HG03025 (cell line): ENCODE measurements at regions not wholly inside any gene's neighbourhood (a gene's known extent, or its start where the extent isn't known, plus 50 kb on each side); places are given as distances from the start of the nearest gene placed in this dataset.

Experiments
- ATAC-seq: cut with Tn5 transposase; IDR thresholded peaks from one replicate; pipeline ENCODE4 v1.9.1; 2021; ENCODE audit warnings: mild to moderate bottlenecking, moderate library complexity; ENCODE audit not compliant: unreplicated experiment, low FRiP score

DNA sequence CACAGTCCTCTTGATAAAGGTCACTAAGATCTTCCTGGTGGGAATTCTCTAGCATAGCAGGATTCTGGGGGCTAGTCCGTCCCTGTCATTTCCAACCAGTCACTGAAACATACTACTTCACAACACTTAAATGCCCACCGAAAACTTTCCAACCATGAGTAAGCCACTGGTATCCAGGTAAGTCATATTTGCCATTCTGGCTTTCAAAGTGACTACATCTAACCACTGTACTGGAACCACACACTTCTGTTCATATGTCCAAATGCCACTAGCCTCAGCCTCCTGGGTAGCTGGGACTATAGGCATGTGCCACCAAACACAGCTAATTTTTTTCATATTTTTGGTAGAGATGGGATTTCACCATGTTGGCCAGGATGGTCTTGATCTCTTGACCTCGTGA is 64.3 kb upstream of the VANGL1 start:
- ATAC-seq = no peak

DNA sequence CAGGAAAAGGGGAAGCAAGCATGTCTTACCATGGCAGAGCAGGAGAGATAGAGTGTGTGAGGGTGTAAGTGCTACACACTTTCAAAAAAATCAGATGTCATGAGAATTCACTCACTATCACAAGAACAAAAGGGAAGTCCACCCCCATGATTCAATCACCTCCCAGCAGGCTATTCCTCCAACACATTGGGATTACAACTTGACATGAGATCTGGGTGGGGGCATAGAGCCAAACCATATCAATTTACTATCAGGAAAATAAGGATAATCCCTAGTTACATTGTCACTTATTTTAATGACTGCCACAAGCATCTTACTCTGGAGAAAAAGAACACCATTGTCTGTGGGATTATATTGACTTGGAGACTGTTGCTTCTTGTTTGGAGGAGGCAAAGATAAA is 66.1 kb upstream of the VANGL1 start:
- no peak for ATAC-seq

DNA sequence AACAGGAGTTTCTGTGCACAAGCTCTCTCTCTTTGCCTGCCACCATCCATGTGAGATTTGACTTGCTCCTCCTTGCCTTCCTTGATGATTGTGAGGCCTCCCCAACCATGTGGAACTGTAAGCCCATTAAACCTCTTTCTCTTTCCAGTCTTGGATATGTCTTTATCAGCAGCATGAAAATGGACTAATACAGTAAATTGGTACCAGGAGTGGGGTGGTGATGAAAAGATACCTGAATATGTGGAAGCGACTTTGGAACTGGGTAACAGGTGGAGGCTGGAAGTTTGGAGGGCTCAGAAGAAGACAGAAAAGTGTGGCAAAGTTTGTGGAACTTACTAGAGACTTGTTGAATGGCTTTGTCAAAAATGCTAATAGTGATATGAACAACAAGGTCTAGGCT is 69.1 kb upstream of the VANGL1 start:
- ATAC-seq = no peak

DNA sequence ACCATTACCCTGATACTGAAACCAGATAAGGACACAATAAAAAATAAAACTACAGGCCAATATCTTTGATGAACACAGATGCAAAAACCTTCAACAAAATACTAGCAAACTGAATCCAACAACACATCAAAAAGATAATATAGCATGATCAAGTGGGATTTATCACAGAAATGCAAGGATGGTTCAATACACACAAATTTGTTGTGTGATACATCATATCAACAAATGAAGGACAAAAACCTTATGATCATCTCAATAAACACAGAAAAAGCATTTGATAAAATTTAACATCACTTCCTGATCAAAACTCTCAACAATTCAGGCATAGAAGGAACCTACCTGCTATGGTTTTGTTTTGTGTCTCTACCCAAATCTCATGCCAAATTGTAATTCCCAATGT is 74.3 kb upstream of the VANGL1 start:
- no peak for ATAC-seq

DNA sequence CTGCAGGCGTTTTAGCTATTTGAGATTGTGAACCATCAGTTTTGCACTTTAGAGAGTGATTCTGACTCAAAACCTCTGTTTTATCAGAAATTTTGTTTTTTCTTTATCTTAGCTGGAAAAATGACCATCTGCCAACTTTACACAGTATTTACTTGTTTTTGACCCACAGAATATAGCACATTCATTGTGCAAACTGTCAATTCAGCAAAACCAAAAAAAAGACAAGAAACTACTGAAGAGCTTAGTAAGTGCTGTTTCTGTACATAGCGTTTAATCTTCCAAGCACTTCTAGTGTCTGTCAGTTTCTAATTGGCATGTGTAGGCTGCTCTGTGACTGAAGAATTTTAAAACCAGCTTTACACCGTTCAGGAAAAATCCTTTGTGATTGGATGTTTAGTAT is 76.0 kb upstream of the VANGL1 start:
- no peak for ATAC-seq

DNA sequence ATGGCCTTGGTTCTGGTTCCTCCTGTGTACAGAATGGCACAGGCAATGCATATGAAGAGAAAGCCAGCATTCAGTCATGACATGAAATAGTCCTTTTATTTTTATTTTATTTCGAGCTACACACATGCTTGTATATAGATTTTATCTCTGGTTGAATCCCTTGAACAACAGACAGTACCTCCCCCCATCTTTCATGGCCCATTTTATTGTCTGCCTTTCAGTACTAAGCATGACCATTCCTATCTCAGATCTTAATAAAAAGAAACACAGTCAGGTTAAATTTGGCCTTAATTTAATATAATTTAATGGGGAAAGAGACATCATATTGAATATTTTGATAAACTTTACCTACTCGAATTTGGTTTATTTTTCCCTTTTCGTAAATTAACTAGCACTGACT is 76.4 kb upstream of the VANGL1 start:
- ATAC-seq = no peak

DNA sequence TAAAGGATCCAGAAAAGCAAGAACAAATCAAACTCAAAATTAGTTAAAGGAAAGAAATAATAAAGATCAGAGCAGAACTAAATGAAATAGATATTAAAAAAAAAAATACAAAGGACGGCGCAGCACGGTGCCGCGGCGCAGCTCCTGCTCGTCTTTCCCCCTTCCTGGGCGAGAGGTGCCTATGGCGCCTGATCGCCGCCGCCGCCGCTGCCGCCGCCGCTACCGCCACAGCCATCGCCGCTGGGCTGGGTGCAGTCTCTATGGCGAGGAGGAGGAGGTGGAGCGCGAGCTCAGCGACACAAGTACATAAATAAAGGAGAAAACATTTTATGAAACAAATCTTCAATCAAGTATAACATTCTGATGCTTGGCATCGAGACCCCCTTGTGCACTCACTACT is 77.6 kb upstream of the VANGL1 start:
- ATAC-seq = no peak

DNA sequence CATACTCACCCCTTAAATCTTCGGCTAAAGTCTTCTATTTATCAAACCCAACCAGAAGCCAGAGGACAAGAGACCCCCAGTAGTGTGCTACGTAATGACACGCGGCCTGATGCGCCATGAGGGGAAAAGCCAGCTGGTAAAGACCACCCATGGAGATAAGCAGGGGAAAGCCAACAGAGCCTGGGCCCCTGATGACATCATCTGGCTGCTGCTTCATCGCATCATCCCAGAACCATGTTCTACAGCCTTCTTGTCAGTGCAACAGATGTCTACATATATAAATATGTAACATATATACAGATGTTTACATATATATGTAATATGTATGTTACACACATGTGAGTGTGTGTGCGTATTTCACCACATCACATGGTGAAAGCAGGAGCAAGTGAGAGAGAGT is 81.7 kb upstream of the VANGL1 start:
- ATAC-seq = no peak

DNA sequence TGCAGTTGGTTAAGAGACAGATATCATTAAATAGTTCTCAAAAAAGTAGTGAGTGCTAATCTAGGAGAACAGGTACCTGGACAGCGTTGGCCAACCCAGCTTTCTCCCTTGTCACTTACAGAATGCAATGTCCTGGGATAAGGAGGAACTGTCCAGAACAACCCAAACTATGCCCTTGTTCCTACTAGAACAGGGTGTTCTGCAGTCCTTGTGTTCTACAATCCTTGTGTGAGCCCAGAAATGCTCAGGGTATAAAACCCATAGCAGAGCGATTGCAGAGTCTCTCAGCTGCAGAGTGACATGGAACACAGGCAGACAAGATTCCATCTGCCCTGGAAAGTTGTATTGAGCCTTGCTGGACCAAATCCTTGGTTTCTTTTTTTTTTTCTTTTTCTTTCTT is 83.5 kb upstream of the VANGL1 start:
- ATAC-seq = no peak

DNA sequence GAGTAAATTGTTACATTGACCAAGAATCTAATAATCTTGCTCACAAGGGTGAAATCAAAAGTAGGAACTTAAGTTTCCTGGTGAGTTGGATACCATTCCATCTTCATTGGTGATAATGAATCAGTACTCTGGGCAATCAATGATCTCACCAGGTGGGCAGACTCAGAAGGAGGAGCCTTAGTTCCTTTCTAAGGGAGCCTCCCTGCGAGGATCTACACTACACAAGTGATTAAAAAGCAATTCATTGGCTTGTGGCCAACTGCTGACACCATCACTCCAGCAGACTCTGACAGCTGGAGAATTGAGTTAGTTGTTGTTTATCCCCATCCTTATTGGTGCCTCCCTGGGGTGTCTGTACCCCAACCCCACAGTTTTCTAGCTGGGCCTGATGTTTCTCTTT is 84.1 kb upstream of the VANGL1 start:
- ATAC-seq = no peak

DNA sequence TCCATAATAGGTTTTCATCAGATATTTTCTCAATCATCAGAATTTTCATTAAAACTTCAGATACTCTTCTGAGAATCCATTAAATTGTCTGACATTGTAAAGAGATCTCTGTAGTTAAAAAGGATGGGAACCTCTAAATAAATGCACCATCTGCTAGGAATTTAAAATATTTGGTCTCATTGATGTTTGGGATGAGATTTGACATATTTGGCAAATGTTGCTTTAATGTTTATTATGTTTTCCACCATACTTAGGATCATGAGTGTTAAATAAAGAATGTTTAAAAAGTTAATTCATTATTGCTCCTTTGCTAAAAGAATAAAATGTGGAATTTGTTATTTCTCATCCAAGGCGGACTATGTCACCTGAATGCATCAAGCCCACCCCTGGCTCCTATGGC is 85.5 kb upstream of the VANGL1 start:
- ATAC-seq = no peak

DNA sequence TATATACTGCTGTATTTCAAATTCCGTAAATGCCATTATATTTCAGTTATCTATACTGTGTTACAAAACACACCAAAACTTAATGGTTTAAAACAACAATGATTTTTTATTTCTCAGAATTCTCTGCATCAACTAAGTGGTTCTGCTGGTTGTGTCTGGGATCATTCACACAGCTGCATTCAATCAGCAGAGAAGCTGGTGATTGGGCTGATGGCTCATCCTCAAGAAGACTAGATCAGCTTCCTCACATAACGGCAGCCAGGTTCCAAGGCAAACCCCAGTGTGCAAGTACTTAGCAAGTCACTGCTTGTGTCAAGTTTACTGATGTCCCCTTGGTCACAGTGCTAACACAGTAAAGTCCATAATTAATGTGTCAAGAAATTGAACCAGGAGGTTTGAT is 86.3 kb upstream of the VANGL1 start:
- no peak for ATAC-seq

DNA sequence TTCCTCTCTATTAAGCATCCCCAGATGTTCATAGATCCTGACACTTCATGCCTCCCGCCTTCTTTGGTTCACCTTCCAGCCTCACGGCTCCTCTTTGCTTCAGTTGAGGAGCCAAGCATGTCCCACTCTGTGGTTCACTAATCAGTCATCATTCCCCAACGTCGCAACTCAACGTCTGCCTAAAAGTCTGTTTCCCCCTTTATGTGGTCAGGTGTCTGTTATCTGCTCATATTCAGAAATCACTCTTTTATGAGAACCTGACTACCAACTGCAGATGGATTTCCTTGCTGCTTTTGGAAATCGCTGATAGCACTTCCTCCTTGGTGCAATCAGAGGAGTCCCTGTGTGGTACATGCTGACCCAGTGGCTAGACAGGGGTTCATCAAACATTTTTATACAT is 94.1 kb upstream of the VANGL1 start:
- ATAC-seq = no peak

DNA sequence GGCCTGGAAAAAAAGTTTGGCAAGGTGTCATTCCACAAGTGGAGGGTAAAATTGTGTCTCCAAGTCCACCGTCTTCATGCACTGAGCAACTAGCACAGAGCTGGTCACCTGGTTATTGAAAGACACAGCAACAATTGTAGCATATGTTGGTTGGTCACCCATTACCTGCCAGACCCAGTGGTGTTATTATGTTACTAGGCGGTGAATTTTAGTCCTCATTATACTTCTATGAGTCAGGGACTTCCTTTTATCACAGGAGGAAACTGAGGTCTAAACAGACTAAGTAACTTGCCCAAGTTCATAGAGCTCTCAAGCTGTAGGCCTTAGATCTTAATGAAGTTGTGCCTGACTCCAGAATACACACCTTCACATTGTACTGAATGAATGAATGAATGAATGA is 94.9 kb upstream of the VANGL1 start:
- ATAC-seq = no peak

DNA sequence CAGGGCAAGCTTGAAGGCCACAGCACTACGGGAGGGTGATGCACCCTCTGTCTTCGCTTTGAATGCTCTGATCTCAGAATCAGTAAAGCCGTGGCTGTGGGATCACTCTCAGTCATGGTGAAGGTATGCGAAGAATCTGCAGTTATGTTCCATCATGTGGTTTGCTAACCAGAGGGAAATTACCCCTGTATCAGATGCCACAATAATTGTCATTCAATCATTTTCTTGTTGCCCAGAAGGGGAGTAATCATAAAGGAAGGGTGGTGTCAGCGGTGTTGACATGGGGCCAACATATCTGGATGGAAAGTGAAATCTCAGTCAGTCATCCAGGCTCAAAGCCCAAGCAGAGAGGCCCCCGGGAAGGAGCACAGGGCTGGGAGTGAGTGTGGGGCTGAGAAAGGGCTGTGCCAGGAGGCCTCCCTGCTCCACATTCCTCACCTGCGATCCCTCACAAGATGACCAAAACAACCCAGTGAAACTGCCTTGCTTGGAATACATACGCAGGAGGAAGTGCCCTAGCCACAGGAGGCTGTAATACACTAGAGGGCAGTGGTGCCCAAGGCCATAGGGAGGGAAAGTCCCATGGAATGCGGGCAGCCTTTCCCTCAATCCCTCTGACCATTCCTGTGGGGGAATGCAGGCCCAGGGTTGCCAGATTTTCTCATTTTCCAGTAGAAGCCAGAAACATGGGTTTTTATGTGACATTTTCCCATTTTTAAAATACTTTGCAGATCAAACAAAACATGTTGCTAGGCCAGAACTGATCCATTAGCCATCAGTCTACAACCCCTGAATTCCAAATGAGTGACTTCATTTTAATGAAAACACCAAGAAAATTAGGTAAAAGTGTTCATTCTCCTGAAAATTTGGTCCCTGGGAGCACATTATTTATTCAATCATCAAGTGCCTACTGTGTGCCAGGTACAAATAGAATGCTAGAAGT is 95.7 kb upstream of the VANGL1 start:
- no peak for ATAC-seq

DNA sequence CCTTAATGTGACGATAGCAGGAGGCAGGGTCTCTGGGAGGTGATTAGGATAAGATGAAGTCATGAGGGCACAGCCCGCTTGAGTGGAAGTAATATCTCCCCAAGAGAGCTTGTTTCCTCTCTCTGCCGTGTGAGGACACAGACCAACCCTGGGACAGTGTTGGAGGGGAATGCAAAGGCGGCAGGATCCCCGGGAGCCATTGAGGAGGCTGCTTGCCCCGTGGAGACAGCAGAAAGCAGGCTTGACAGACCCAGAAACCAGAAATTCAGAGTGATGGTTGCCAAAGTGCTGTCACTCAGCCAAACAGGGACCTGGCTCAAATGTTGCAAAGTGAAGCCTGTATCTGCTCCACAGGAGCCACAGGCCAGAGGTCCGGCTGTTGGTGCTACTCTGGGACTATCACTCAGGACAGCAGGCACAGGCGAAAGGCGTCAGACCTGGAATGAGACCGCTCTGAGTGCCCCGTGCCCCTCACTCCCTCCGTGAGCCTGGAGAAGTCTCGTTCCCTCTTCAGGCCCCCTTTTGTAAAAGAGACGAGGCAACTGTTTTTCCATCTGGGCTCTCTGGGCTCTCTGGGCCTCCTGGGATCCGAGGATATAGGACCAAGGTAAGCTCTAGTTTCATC is 96.6 kb upstream of the VANGL1 start:
- ATAC-seq = no peak

DNA sequence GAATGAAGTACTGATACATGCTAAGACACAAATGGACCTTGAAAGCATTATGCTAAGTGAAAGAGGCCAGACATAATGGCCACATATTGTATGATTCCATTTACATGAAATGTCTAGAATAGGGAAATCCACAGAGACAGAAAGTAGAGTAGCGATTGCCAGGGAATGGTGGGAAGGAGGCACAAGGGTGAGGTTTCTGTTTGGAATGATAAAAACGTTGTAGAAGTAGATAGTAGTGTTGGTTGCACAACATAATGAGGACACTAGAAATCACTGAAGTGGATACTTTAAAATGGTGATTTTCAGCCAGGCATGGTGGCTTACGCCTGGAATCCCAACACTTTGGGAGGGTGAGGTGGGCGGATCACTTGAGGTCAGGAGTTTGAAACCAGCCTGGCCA is 97.6 kb upstream of the VANGL1 start:
- no peak for ATAC-seq

DNA sequence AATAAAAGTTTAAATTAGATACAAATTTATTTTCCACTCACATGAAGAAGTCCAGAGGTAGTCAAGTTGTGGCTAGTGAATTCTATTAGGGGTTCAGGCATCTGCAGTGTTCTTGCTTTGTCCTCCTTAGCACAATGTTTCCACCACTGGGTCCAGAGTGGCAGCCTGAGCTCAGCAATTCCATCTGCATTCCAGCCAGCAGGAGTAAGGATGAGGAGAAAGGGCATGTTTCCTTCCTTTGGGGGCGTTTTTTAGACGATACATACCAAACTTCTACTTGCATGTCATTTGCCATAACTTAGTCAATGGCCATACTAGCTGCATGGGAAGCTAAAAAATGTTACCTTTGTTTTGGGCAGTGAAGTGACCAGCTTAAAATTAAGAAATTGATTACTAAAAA is 98.5 kb upstream of the VANGL1 start:
- ATAC-seq = no peak

DNA sequence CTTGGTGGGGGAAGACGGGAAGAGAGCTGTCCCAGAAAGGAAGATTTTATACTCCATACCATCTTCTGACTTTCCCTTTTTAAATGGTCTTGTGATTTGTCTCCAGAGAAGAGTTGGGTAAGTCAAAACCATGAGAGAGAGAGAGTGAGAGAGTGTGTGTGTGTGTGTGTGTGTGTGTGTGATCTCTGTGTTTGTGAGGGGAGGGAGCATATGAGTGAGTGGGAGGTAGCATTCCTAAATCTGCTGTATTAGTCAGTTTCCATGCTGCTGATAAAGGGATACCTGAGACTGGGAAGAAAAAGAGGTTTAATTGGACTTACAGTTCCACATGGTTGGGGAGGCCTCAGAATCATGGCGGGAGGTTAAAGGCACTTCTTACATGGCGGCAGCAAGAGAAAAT is 102.0 kb upstream of the VANGL1 start:
- ATAC-seq = no peak

DNA sequence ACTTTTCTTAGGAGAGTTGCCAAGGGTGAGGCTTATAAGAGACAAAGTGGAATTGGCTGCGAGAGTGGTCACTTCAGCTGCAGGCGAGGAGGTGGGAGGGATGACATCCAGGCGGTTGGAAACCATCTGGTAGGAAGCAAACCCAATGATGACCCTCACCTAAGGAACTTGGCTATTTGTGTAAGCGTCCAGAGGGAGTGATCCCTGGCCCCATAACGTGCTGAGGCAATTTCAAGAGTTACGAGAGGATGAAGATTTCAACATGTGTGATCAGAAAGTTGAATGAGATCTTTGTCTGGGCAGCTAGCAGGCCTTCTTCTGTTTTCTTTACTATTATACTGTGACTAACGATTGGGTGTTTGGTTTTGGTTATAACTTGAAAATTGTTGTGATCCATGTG is 102.7 kb upstream of the VANGL1 start:
- ATAC-seq = no peak

DNA sequence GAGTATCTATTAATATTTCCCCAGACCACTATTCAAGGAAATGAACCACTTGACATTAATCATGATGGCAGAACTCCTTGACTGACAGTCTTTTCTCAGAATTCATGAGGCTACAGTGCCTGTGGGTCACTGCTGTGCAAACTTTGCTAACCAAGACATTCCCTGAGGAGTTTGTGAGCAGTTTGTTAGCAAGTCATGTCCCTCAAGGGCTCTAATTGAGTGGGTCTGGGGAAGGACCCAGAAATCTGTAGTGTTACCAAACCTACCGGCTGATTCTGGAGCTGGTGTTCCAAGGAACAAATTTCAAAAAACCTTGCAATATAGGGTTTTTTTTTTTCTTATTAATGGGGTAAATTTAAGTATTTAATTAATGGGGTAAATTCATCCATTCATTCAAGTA is 103.2 kb upstream of the VANGL1 start:
- ATAC-seq = no peak

DNA sequence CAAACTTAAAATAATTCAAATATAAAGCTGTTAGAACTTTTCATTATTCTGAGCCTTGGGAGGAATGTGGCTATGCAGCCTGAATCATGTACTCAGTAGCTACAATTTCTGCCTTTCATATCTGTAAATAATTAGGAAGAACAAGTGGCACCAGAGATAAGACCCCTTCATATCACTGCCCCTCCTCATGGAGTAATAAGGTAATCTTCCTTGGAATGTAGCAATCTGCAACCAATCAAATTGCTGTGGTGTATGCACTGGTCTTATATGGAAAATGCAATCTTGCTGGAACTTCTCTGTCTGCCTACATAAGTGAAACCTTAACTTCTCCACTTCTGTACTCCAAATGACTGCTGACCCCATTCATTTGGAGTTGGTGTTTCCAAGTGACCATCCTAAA is 104.4 kb upstream of the VANGL1 start:
- ATAC-seq = no peak
